Uterus (tissue), 2 donors: ENCODE measurements at regions not wholly inside any gene's neighbourhood (a gene's known extent, or its start where the extent isn't known, plus 50 kb on each side); places are given as distances from the start of the nearest gene placed in this dataset.

ENCODE experiments used
- POLR2A ChIP-seq, 2 donors: fragments of 450-650 bp; IDR thresholded peaks; one replicate each; pipeline ENCODE4 v1.6.1; 2016; ENCODE audit warnings: antibody characterized with exemption in 2 of 2, mild to moderate bottlenecking in 1 of 2, moderate library complexity in 1 of 2
- TF ChIP-seq, protein P1 (sequence below), 4 experiments: fragments of 200-600 bp in 2 of 4; fragments of 450-650 bp in 2 of 4; sonication (generic) in 2 of 4; IDR thresholded peaks; one replicate each; pipeline ENCODE4 v1.5.1; 2016 to 2019; ENCODE audit warnings: antibody characterized with exemption in 4 of 4, mild to moderate bottlenecking in 2 of 4, moderate library complexity in 1 of 4

DNA sequence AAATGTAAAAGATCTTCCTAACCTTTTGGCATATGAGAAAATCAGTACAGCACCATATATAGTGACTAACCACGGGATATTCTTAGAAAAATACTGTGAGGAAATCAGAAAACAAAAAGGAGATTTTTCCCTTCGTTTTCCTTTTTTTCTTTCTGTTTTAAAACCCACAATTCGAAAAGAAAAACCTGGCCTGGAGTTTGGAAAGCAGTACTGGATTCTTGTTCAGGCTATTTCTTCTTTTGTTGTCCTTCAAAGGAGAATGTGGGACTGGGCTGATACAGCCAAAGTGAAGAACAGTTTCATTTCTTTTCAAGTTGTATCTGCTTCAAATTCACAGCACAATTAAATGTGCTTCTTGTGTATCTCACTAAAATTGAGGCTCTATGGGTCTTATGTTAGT is 156.8 kb upstream of the PHYHIPL start:
- TF ChIP-seq, protein P1, sequence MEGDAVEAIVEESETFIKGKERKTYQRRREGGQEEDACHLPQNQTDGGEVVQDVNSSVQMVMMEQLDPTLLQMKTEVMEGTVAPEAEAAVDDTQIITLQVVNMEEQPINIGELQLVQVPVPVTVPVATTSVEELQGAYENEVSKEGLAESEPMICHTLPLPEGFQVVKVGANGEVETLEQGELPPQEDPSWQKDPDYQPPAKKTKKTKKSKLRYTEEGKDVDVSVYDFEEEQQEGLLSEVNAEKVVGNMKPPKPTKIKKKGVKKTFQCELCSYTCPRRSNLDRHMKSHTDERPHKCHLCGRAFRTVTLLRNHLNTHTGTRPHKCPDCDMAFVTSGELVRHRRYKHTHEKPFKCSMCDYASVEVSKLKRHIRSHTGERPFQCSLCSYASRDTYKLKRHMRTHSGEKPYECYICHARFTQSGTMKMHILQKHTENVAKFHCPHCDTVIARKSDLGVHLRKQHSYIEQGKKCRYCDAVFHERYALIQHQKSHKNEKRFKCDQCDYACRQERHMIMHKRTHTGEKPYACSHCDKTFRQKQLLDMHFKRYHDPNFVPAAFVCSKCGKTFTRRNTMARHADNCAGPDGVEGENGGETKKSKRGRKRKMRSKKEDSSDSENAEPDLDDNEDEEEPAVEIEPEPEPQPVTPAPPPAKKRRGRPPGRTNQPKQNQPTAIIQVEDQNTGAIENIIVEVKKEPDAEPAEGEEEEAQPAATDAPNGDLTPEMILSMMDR (IDR thresholded peaks at IDR 0.05), result no peak
- no peak for TF ChIP-seq POLR2A (IDR thresholded peaks at IDR 0.05)
